Transverse colon (tissue), 4 donors: ENCODE measurements at regions not wholly inside any gene's neighbourhood (a gene's known extent, or its start where the extent isn't known, plus 50 kb on each side); places are given as distances from the start of the nearest gene placed in this dataset.

Experiments
- DNase-seq: peaks from one replicate; pipeline ENCODE4 v3.0.0-alpha.2; 2019
- H3K27ac ChIP-seq, 4 donors: fragments of 200-600 bp; sonication (generic); 2 replicates each; pipeline ENCODE4 v1.5.1; 2016 to 2018; ENCODE audit warnings: inconsistent platforms in 4 of 4
- H3K27me3 ChIP-seq: fragments of 200-600 bp; sonication (generic); 2 replicates; pipeline ENCODE4 v1.5.1; 2017; ENCODE audit warnings: inconsistent platforms
- H3K36me3 ChIP-seq, 4 donors: fragments of 200-600 bp; sonication (generic); 2 replicates each; pipeline ENCODE4 v1.5.1; 2017 to 2019; ENCODE audit warnings: inconsistent platforms in 4 of 4
- H3K4me1 ChIP-seq, 4 donors: fragments of 200-600 bp; sonication (generic); 2 replicates each; pipeline ENCODE4 v1.5.1; 2017 to 2020; ENCODE audit warnings: inconsistent platforms in 4 of 4
- H3K4me3 ChIP-seq, 4 donors: fragments of 200-600 bp; sonication (generic); 1 replicate in 1 of 4; 2 replicates in 3 of 4; pipeline versions ENCODE4 v1.5.1 to v1.6.1; 2017 to 2019; ENCODE audit warnings: inconsistent platforms in 4 of 4
- H3K9me3 ChIP-seq, 2 donors: fragments of 200-600 bp; sonication (generic); 2 replicates each; pipeline ENCODE4 v1.5.1; 2017 to 2019; ENCODE audit warnings: inconsistent platforms in 2 of 2
- EP300 ChIP-seq: sonication (generic); formaldehyde crosslinking; IDR thresholded peaks from one replicate; pipeline ENCODE4 v1.6.1; 2017; ENCODE audit warnings: antibody characterized with exemption, low read depth
- POLR2A ChIP-seq: fragments of 450-650 bp; IDR thresholded peaks from one replicate; pipeline ENCODE4 v1.6.1; 2016; ENCODE audit warnings: antibody characterized with exemption, mild to moderate bottlenecking, moderate library complexity
- POLR2AphosphoS5 ChIP-seq, 3 donors: sonication (generic); formaldehyde crosslinking; IDR thresholded peaks; one replicate each; pipeline ENCODE4 v1.6.1; 2016; ENCODE audit warnings: antibody characterized with exemption in 3 of 3
- WGBS, 2 donors: methylation state at CpG; one replicate each; pipeline ENCODE4 v1.1.5; 2018; ENCODE audit warnings: low coverage in 1 of 2; 5-methylcytosine and 5-hydroxymethylcytosine counted together
- in situ Hi-C, 4 donors: fragments of 200-750 bp; cut with MboI; loops; one replicate each; pipeline versions ENCODE4 v1.15.0 to v1.15.1; 2017; ENCODE audit warnings: low sequenced_read_pairs in 3 of 4, low pct_ligation_motif_present in 1 of 4, low pct_unique_long_range_greater_than_20kb in 1 of 4
- intact Hi-C: fragments of 100-400 bp; cut with DNase I; formaldehyde crosslinking; loops from one replicate; pipeline ENCODE4 v1.15.1; 2023; ENCODE audit warnings: low total_unique reads
- TF ChIP-seq, protein P1 (sequence below), 5 experiments: fragments of 200-600 bp in 3 of 5; fragments of 450-650 bp in 2 of 5; sonication (generic) in 3 of 5; IDR thresholded peaks; 1 replicate in 2 of 5; 2 replicates in 3 of 5; pipeline ENCODE4 v1.5.1; 2016 to 2017; ENCODE audit warnings: antibody characterized with exemption in 5 of 5, inconsistent platforms in 3 of 5, mild to moderate bottlenecking in 2 of 5, moderate library complexity in 1 of 5

DNA sequence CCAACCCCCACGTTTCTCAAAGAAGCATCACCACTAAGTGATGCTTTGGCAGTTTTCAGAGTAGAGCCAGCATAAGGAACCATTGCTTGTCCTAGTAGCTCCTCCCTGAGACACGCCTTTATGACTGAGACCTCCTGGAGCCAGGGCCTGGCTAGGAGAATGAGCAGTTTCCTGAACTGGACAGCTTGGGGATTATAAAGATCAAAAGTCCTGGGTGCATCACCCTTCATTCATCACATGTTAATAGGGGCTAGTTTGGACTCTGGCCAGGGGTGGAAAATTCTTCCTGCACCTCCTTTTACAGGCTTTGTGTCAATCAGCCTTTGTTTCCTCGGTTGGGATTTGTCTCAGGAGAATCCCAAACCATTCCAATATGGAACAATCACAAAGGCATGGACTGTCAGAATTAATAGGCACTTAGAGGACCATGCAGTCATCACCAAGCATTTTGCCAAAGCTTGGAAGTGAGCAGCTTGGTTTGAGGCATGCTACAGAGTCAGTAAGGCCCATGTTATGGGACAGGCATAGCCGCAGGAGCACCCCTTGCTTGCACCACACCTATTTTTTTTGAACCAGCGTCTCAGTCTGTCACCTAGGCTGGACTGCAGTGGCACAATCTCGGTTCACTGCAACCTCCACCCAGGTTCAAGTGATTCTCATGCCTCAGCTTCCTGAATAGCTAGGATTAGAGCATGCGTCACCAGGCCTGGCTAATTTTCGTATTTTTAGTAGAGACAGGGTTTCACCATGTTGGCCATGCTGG, 64.9 kb upstream of the TGM3 start:
- DNase-seq, result peak; percentile 16
- H3K4me1 ChIP-seq, result no peaks in the 10 kb centered on the region
- no peak overlapping the region for H3K27ac ChIP-seq
- TF ChIP-seq POLR2AphosphoS5 (IDR thresholded peaks at IDR 0.05), result no peak
- TF ChIP-seq, protein P1, sequence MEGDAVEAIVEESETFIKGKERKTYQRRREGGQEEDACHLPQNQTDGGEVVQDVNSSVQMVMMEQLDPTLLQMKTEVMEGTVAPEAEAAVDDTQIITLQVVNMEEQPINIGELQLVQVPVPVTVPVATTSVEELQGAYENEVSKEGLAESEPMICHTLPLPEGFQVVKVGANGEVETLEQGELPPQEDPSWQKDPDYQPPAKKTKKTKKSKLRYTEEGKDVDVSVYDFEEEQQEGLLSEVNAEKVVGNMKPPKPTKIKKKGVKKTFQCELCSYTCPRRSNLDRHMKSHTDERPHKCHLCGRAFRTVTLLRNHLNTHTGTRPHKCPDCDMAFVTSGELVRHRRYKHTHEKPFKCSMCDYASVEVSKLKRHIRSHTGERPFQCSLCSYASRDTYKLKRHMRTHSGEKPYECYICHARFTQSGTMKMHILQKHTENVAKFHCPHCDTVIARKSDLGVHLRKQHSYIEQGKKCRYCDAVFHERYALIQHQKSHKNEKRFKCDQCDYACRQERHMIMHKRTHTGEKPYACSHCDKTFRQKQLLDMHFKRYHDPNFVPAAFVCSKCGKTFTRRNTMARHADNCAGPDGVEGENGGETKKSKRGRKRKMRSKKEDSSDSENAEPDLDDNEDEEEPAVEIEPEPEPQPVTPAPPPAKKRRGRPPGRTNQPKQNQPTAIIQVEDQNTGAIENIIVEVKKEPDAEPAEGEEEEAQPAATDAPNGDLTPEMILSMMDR (IDR thresholded peaks at IDR 0.05), result no peak
- TF ChIP-seq EP300, result no peak
- TF ChIP-seq POLR2A, result no peak
- in situ Hi-C loops, result no loop called here
- 74% methylated on average over 8 of the region's 8 CpGs; no CpG with 5 or more reads in 1 of the 2 donors for WGBS, 2 donors
- no peaks in the 10 kb centered on the region for H3K9me3 ChIP-seq
- H3K4me3 ChIP-seq, result no peak overlapping the region
- intact Hi-C loops, result no loop called here
- no peaks in the 10 kb centered on the region for H3K36me3 ChIP-seq
- H3K27me3 ChIP-seq, result no peaks in the 10 kb centered on the region

GRCh38 chr20:2231701-2232100, 64.1 kb upstream of the TGM3 start:
- H3K27me3 ChIP-seq, result no peaks in the 10 kb centered on the region
- intact Hi-C loops, result no loop called here
- no peak overlapping the region for H3K4me3 ChIP-seq
- H3K9me3 ChIP-seq, result no peaks in the 10 kb centered on the region
- no peaks in the 10 kb centered on the region for H3K36me3 ChIP-seq
- no peak for TF ChIP-seq POLR2A
- TF ChIP-seq POLR2AphosphoS5 (IDR thresholded peaks at IDR 0.05), result no peak
- no peak for TF ChIP-seq EP300
- TF ChIP-seq, protein P1 (IDR thresholded peaks at IDR 0.05), result no peak
- no peaks in the 10 kb centered on the region for H3K4me1 ChIP-seq
- 91 to 98% methylated on average over 6 to 7 of the region's 7 CpGs for WGBS, 2 donors
- in situ Hi-C loops, result no loop called here
- no peak for DNase-seq
- H3K27ac ChIP-seq, result no peak overlapping the region

DNA sequence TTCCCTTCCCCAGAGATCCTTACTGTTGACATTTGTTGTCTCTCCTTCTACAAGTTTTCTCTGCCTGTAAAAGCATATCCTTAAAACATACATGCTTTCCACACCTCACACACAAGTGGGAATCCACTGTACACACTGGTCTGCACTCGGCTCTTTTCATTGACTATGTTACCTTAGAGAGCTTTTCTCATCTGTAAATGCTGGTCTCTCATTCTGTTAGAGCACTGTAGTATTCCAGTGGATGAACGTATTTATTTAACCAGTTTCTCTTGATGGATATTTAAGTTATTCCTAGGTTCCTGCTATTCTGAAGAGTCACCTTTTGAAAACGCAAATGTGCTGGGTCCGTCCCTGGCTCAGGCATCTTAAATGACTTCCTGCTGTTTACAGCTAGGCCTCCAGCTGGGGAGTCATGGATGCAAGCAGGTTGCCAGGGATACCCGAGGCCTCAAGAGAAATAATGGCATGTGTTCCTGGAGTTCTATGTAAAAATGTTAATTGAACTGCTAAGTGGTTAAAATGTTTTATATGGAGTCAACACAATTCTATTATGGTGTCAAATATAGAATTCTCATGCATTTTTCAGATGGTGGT, 61.1 kb upstream of the TGM3 start:
- intact Hi-C loops (no loop called here), in situ Hi-C loops (no loop called here)
- no peak for TF ChIP-seq EP300
- TF ChIP-seq, protein P1 (IDR thresholded peaks at IDR 0.05), result no peak
- H3K9me3 ChIP-seq, result no peaks in the 10 kb centered on the region
- WGBS, 2 donors, result 48 to 51% methylated on average over 4 to 5 of the region's 5 CpGs
- no peak overlapping the region for H3K27ac ChIP-seq
- H3K4me1 ChIP-seq, result no peaks in the 10 kb centered on the region
- DNase-seq, result no peak
- no peak overlapping the region for H3K4me3 ChIP-seq
- H3K36me3 ChIP-seq, result no peaks in the 10 kb centered on the region
- no peaks in the 10 kb centered on the region for H3K27me3 ChIP-seq

- in situ Hi-C loops, result no loop called here
- H3K4me3 ChIP-seq, result no peak overlapping the region
- 79 to 80% methylated on average over 6 to 13 of the region's 13 CpGs for WGBS, 2 donors
- intact Hi-C loops, result no loop called here
- no peaks in the 10 kb centered on the region for H3K27me3 ChIP-seq
- no peak for DNase-seq
- H3K9me3 ChIP-seq, result no peaks in the 10 kb centered on the region
- no peaks in the 10 kb centered on the region for H3K36me3 ChIP-seq
- TF ChIP-seq EP300 (no peak), POLR2A (no peak), POLR2AphosphoS5 (IDR thresholded peaks at IDR 0.05) (no peak)
- TF ChIP-seq, protein P1 (IDR thresholded peaks at IDR 0.05), result no peak
- no peaks in the 10 kb centered on the region for H3K4me1 ChIP-seq
- no peak overlapping the region for H3K27ac ChIP-seq
Measured at GRCh38 chr20:2236256-2236655, 59.5 kb upstream of the TGM3 start.
